EH (cell line): ENCODE measurements at regions not wholly inside any gene's neighbourhood (a gene's known extent, or its start where the extent isn't known, plus 50 kb on each side); places are given as distances from the start of the nearest gene placed in this dataset.
"Not testable (repeated sequence)": the region's sequence is repeated elsewhere in the genome, so short reads cannot be mapped to it uniquely, and the experiment has no call there.

ENCODE experiments used
- DNase-seq: peaks from one replicate; pipeline ENCODE4 v3.0.0-alpha.2; 2015; ENCODE audit warnings: low read depth

DNA sequence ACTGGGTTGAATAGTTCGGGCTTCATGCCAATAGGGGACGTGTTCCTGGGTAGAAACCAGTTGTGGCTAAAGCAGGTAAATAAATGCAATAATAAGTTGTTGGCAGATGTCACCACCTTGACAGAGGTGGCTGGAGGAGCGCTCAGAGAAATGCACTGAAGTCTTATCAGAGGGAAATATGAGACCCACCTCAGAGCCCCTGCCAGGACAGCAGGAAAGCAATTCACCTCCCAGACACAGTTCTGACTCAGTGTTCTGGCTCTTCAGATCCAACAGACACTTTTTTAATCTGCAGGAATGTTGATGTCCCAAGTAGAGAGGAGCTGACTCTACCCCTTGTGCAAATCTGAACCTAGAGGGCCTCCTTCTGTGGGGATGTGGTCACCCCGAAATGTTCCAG is 687.1 kb upstream of the FBXO33 start:
- DNase-seq: no peak

- DNase-seq: no peak
Measured at GRCh38 chr14:40115583-40115982, 683.4 kb upstream of the FBXO33 start.

DNA sequence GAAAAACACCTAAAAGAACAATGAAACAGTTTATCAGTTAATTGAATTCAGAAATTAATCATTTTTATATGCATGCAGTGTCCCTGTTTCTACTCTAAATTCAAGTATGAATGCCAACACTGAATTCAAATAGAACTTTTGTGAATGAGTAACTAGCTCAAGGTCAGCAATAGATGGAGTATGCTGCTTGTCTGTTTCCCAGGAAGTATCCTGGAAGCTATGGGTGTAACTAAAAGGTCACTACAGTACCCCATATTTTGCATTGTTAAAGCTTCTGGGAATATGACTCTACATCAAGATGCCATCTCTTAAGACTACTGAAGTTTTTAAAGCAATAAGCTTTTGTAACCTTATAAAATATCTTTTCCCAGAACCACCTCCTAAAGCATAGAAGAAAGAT is 681.4 kb upstream of the FBXO33 start:
- DNase-seq: no peak

DNA sequence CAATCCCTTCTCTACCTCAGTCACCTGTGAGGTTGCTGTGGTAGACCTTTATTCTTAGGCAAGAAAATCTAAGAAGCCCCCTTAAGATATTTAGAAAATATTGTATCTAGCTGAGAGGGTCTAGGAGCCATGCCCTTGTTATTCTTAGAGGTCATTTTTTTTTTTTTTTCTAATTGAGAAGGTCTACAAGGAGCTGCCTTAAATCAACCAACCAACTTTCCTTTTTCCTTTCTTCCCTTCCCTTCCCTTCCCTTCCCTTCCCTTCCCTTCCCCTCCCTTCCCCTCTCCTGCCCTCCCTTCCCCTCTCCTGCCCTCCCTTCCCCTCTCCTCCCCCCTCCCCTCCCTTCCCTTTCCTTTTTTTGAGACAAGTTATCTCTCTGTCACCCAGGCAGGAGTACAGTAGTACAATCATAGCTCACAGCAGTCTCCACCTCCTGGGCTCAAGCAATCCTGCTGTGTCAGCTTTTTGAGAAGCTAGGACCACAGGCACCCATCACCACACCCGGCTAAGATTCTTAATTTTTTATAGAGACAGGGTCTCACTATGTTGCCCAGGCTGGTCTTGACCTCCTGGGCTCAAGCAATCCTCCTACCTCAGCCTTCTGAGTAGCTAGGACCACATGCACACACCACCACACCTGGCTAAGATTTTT is 668.4 kb upstream of the FBXO33 start:
- no peak for DNase-seq

DNA sequence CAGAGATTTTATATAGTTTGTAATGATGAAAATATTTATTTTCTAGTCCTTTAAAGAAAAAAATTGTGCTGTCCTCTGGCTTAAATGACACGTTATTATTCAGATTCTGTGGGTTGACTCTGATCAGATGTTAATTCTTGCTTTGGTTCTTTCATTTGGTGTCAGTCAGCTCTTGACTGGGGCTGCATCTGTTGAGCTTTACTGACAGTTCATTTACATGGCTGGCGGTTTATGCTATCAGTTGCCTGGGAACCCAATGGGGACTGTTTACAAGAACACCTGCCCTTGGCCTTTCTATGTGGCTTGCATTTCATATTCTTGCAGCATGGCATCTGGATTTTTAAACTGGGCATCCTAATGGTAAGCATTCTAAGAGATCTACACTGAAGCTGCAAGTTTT is 667.1 kb upstream of the FBXO33 start:
- no peak for DNase-seq

DNA sequence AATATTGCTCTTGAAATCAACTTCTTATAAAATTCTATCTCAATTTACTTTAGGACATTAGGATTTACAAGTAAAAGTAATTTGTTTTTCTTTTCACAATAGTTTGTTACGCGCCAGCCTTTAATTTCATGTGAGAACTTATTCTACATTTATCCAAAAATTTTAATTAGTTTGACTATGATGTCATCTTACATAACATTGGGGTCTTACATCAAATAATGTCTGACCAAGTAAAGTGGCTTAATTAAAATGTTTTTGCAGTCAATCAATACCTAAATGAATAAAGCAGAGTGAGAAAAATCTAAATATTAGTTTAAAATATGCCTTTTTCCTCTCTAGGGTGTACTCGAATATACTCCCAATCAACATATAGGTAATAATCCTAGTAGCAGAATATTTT is 666.2 kb upstream of the FBXO33 start:
- DNase-seq: no peak

DNA sequence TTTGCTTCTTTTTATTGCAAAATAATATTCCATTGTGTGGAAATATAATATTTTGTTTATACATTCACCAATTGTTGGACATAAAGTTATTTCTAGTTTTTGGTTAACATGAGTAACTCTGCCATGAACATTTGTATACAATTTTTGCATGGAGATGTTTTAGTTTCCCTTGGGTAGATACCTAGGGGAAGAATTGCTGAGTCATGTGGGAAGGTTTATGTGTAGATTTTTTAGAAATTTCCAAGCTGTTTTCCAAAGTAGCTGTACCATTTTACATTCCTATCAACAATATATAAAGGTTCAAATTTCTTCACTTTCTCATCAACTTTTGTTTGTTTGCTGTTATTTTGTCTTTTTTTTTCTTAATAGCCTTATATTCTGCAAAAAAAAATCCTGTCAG is 664.7 kb upstream of the FBXO33 start:
- DNase-seq: no peak

- DNase-seq: no peak
Measured at GRCh38 chr14:40093800-40094199, 661.6 kb upstream of the FBXO33 start.

- no peak for DNase-seq
Measured at GRCh38 chr14:40074169-40074568, 641.9 kb upstream of the FBXO33 start.

- DNase-seq: no peak
Measured at GRCh38 chr14:40072175-40072574, 639.9 kb upstream of the FBXO33 start.

DNA sequence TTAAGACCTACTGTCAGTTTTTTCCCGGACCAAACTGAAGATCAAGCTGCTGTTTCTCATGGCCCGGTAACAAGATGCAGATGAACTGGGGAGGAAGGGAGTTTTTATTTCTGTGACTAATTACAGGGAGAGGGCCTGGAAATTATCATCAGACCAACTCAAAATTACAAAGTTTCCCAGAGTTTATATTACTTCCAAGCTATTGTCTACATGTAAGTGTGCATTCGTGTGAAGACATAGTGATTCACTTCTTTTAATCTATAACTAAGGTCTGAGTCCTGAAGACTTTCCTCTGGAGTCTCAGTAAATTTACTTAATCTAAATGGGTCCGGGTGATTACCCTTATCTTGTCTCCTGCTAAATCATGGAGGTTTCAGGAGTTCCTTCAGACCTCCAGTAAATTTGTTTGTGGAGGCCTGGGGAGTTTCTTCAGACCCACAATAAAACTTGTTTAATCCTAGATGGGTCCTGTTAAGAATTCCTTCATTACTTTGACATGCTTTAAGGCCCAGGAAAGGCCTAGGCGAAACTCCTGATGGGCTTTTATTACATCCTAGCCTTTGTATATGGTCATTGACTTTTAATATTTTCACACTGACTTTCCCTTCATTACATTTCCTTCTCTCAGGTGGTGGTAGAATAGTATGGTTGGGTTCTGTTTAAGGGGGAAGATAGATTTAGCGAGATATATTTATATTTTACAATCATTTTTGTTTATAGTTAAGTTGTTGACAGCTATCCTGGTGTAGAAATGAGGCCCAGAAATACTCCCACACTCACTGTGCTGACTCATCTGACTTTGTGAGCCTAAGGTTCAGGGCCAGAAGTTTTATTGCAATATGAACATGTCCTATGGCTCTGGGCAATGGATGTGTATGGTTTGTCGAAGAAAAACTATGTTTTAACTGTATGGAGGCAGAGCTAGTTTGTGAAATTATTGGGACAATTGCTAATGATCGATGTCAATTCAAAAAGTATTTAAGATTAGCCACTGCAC is 627.0 kb upstream of the FBXO33 start:
- DNase-seq: no peak

- DNase-seq: no peak
Measured at GRCh38 chr14:40053416-40053815, 621.2 kb upstream of the FBXO33 start.

GRCh38 chr14:40028991-40029390 is 596.8 kb upstream of the FBXO33 start:
- DNase-seq: no peak

- no peak for DNase-seq
Measured at GRCh38 chr14:40025101-40025500, 592.9 kb upstream of the FBXO33 start.

DNA sequence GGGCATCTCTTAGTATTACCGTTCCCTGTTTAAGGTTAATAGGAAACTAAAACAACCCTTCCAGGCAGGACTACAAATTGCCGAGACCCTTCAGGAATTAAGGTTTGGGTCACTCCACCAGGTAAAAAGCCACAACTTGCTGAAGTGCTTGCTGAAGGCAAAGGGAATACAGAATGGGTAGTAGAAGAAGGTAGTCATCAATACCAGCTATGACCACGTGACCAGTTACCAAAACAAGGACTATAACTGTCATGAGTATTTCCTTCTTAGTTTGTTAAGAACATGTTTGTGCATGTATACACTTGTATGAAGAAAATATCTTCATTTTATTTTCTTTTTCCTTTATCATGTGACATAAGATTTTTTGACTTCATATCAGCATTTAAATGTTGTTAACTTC is 578.7 kb upstream of the FBXO33 start:
- no peak for DNase-seq

DNA sequence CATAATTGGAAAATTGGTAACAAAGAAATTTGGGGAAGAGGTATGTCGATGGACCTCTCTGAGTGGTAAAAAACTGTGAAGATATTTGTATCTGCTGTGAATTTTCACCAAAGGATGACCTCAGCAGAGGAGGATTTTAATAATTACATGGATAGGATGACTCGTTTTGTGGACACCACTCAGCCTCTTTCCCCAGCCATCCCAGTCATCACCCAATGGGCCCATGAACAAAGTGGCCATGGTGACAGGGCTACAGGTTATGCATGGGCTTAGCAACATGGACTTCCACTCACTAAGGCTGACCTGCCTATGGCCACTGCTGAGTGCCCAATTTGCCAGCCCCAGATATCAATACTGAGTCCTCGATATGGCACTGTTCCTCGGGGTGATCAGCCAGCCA is 577.5 kb upstream of the FBXO33 start:
- no peak for DNase-seq

GRCh38 chr14:40008345-40008744 is 576.1 kb upstream of the FBXO33 start:
- not testable (repeated sequence) for DNase-seq

DNA sequence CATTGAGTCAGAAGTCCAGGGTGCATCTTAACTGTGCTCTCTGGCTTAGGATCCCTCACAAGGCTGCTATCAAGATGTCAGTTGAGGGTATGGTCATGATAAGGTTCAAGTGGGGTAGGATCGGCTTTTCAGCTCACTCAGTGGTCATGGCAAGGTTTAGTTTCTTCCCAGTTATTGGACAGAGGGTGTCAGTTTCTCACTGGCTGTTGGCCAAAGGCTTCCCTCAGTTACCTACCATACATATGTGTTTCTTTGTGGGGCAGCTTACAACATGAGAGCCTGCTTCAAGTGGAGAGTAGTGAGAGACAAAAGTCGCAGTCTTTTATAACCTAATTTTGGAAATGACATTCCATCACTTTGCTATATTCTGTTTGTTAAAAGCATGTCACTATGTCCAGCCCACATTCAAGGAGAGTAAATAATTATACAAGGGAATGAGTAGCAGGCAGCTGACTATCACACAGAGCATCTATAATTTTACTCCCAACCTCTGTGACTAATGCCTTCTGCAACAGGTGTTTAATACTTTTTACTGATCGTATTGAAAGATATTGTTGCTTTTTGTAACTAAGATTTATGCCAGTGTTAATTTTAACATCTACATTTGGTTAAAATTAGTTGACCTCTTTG is 572.8 kb upstream of the FBXO33 start:
- DNase-seq: no peak

GRCh38 chr14:40003773-40004172 is 571.5 kb upstream of the FBXO33 start:
- no peak for DNase-seq

- no peak for DNase-seq
Measured at GRCh38 chr14:39998854-39999253, 566.6 kb upstream of the FBXO33 start.

GRCh38 chr14:39998114-39998513 is 565.9 kb upstream of the FBXO33 start:
- DNase-seq: no peak

- no peak for DNase-seq
Measured at GRCh38 chr14:39991041-39991440, 558.8 kb upstream of the FBXO33 start.

- no peak for DNase-seq
Measured at GRCh38 chr14:39988939-39989338, 556.7 kb upstream of the FBXO33 start.
